GM23338 (cell line): ENCODE measurements at regions not wholly inside any gene's neighbourhood (a gene's known extent, or its start where the extent isn't known, plus 50 kb on each side); places are given as distances from the start of the nearest gene placed in this dataset.

Experiments
- ATAC-seq: fragments of 200-7000 bp; cut with Tn5 transposase; 3 replicates; pipeline ENCODE4 v1.9.1; 2020
- DNase-seq: peaks from one replicate; pipeline ENCODE4 v3.0.0-alpha.2; 2015; ENCODE audit warnings: low spot score
- H2AFZ ChIP-seq: fragments of 200-600 bp; sonication (generic); 2 replicates; pipeline ENCODE4 v1.8.0; 2016; ENCODE audit warnings: antibody characterized with exemption, mild to moderate bottlenecking, moderate library complexity
- H3F3A ChIP-seq: fragments of 200-600 bp; sonication (generic); replicated peaks from 2 replicates; pipeline ENCODE4 v1.8.0; 2017; ENCODE audit warnings: antibody characterized with exemption, mixed run types, low read depth
- H3K27ac ChIP-seq: fragments of 200-600 bp; sonication (generic); 2 replicates; pipeline ENCODE4 v1.6.1; 2016; ENCODE audit warnings: low read depth
- H3K27me3 ChIP-seq: fragments of 200-600 bp; sonication (generic); 2 replicates; pipeline ENCODE4 v1.8.0; 2016; ENCODE audit warnings: mild to moderate bottlenecking, mixed run types, moderate library complexity; ENCODE audit not compliant: insufficient read depth
- H3K36me3 ChIP-seq: fragments of 200-600 bp; sonication (generic); 2 replicates; pipeline ENCODE4 v1.8.0; 2016; ENCODE audit warnings: mild to moderate bottlenecking; ENCODE audit not compliant: insufficient read depth
- H3K4me1 ChIP-seq: fragments of 200-600 bp; sonication (generic); 2 replicates; pipeline ENCODE4 v1.8.0; 2016; ENCODE audit warnings: mild to moderate bottlenecking, moderate library complexity; ENCODE audit not compliant: insufficient read depth
- H3K4me2 ChIP-seq: fragments of 200-600 bp; sonication (generic); 2 replicates; pipeline ENCODE4 v1.7.1; 2017; ENCODE audit warnings: mixed run types
- H3K4me3 ChIP-seq: fragments of 200-600 bp; sonication (generic); 2 replicates; pipeline ENCODE4 v1.6.1; 2016; ENCODE audit warnings: mixed run types
- H3K79me2 ChIP-seq: fragments of 200-600 bp; sonication (generic); replicated peaks from 2 replicates; pipeline ENCODE4 v1.8.0; 2017; ENCODE audit warnings: mild to moderate bottlenecking; ENCODE audit not compliant: insufficient read depth
- H3K9me2 ChIP-seq: fragments of 200-600 bp; sonication (generic); 2 replicates; pipeline ENCODE4 v1.8.0; 2017; ENCODE audit not compliant: insufficient read depth
- H4K20me1 ChIP-seq: fragments of 200-600 bp; sonication (generic); replicated peaks from 2 replicates; pipeline ENCODE4 v1.8.0; 2017; ENCODE audit warnings: mild to moderate bottlenecking; ENCODE audit not compliant: insufficient read depth
- H3K27ac Mint-ChIP-seq: 2 replicates; pipeline ENCODE4 v1.8.0; 2020; ENCODE audit warnings: inconsistent platforms, mild to moderate bottlenecking, moderate library complexity, mixed read lengths
- H3K27me3 Mint-ChIP-seq: 3 replicates; pipeline ENCODE4 v1.8.0; 2022; ENCODE audit warnings: low read depth, mild to moderate bottlenecking, moderate library complexity, mixed read lengths, inconsistent platforms; ENCODE audit not compliant: insufficient read depth, poor library complexity
- H3K36me3 Mint-ChIP-seq: 3 replicates; pipeline ENCODE4 v1.8.0; 2021; ENCODE audit warnings: low read depth, mild to moderate bottlenecking, inconsistent platforms, moderate library complexity, mixed read lengths
- H3K4me1 Mint-ChIP-seq: 3 replicates; pipeline ENCODE4 v1.8.0; 2020; ENCODE audit warnings: mild to moderate bottlenecking, inconsistent platforms, mixed read lengths
- H3K4me3 Mint-ChIP-seq: 3 replicates; pipeline ENCODE4 v1.8.0; 2021; ENCODE audit warnings: moderate library complexity, mild to moderate bottlenecking, inconsistent platforms, mixed read lengths
- H3K9me3 Mint-ChIP-seq: 3 replicates; pipeline ENCODE4 v1.8.0; 2020; ENCODE audit warnings: moderate library complexity, mild to moderate bottlenecking, inconsistent platforms, mixed read lengths
- CREB1 ChIP-seq: fragments of 250-450 bp; sonication (Bioruptor Pico); IDR thresholded peaks from 2 replicates; pipeline ENCODE4 v1.5.0; 2020; ENCODE audit warnings: low read depth, mild to moderate bottlenecking, moderate library complexity
- ETS1 ChIP-seq: IDR thresholded peaks from 2 replicates; pipeline ENCODE4 v1.6.1; 2016; ENCODE audit warnings: antibody characterized with exemption
- EZH2 ChIP-seq: fragments of 200-600 bp; sonication (generic); IDR thresholded peaks from one replicate; pipeline ENCODE4 v1.8.0; 2017; ENCODE audit warnings: antibody characterized with exemption, mild to moderate bottlenecking, low read depth; ENCODE audit not compliant: unreplicated experiment
- EZH2phosphoT487 ChIP-seq: fragments of 200-600 bp; sonication (generic); IDR thresholded peaks from one replicate; pipeline ENCODE4 v1.8.1; 2018; ENCODE audit warnings: antibody characterized with exemption; ENCODE audit not compliant: unreplicated experiment
- REST ChIP-seq: IDR thresholded peaks from one replicate; pipeline ENCODE4 v1.6.1; 2018; ENCODE audit warnings: antibody characterized with exemption; ENCODE audit not compliant: unreplicated experiment
- ZNF114 ChIP-seq: fragments of 250-450 bp; sonication (Bioruptor Pico); IDR thresholded peaks from 2 replicates; pipeline ENCODE4 v1.5.0; 2020; ENCODE audit warnings: mild to moderate bottlenecking, moderate library complexity

- Histone ChIP-seq H3K4me3 (peak overlapping the region; percentile 75), H3K4me2 (peak overlapping the region; percentile 99), H3K9me2 (no peaks in the 10 kb centered on the region), H3F3A (peaks cover 20% of the 10 kb centered on the region), H3K4me1 (peaks cover 49% of the 10 kb centered on the region), H3K36me3 (no peaks in the 10 kb centered on the region), H4K20me1 (peaks cover 3% of the 10 kb centered on the region; the same call in 1 of the 2 replicates), H3K79me2 (no peaks in the 10 kb centered on the region), H3K27ac (no peak overlapping the region), H3K27me3 (peaks cover 100% of the 10 kb centered on the region), H2AFZ (no peak overlapping the region)
- H3K36me3 Mint-ChIP-seq: no peaks in the 10 kb centered on the region
- H3K9me3 Mint-ChIP-seq: peaks cover 7% of the 10 kb centered on the region; the same call in 2 of the 3 replicates
- peak overlapping the region; percentile 75 for H3K4me3 Mint-ChIP-seq
- TF ChIP-seq EZH2 (peak; percentile 65), REST (no peak)
- ATAC-seq (peak; percentile 20), DNase-seq (no peak)
- peaks cover 53% of the 10 kb centered on the region for H3K4me1 Mint-ChIP-seq
- no peak overlapping the region for H3K27ac Mint-ChIP-seq
- H3K27me3 Mint-ChIP-seq: peaks cover 80% of the 10 kb centered on the region
Measured at GRCh38 chr6:28816339-28816908, 107.4 kb downstream of the TRIM27 start.

- peaks cover 100% of the 10 kb centered on the region for H3K27me3 ChIP-seq
- H3K27ac Mint-ChIP-seq: no peak overlapping the region
Measured at GRCh38 chr6:28816909-28817807, 106.6 kb downstream of the TRIM27 start.

GRCh38 chr6:28817808-28818145 lies 106.0 kb downstream of the TRIM27 start:
- peaks cover 5% of the 10 kb centered on the region; the same call in 1 of the 3 replicates for H3K9me3 Mint-ChIP-seq
- peaks cover 74% of the 10 kb centered on the region for H3K27me3 Mint-ChIP-seq
- no peaks in the 10 kb centered on the region; the same call in 1 of the 2 replicates for H4K20me1 ChIP-seq
- peak overlapping the region; percentile 75 for H3K4me3 Mint-ChIP-seq
- H3K27me3 ChIP-seq: peaks cover 100% of the 10 kb centered on the region
- no peak overlapping the region for H3K27ac ChIP-seq
- no peaks in the 10 kb centered on the region for H3K9me2 ChIP-seq
- H3K27ac Mint-ChIP-seq: no peak overlapping the region
- H3K4me1 Mint-ChIP-seq: peaks cover 43% of the 10 kb centered on the region
- H2AFZ ChIP-seq: no peak overlapping the region
- peaks cover 38% of the 10 kb centered on the region for H3K4me1 ChIP-seq
- peak overlapping the region; percentile 99 for H3K4me2 ChIP-seq
- no peaks in the 10 kb centered on the region for H3K36me3 Mint-ChIP-seq
- H3K36me3 ChIP-seq: no peaks in the 10 kb centered on the region
- peak; percentile 23 for ATAC-seq
- peak overlapping the region; percentile 75 for H3K4me3 ChIP-seq
- no peak for DNase-seq
- no peaks in the 10 kb centered on the region for H3K79me2 ChIP-seq
- peaks cover 20% of the 10 kb centered on the region for H3F3A ChIP-seq
- TF ChIP-seq CREB1 (CRISPR knock-in tag) (no peak), ETS1 (no peak), EZH2 (no peak), ZNF114 (CRISPR knock-in tag) (no peak)

More at GRCh38 chr6:28816909-28817807, 106.6 kb downstream of the TRIM27 start:
- Histone ChIP-seq H3K27ac (no peak overlapping the region), H3F3A (peaks cover 20% of the 10 kb centered on the region), H2AFZ (no peak overlapping the region), H3K4me2 (peak overlapping the region; percentile 99), H3K4me3 (peak overlapping the region; percentile 75), H3K36me3 (no peaks in the 10 kb centered on the region), H4K20me1 (no peaks in the 10 kb centered on the region; the same call in 1 of the 2 replicates), H3K79me2 (no peaks in the 10 kb centered on the region), H3K9me2 (no peaks in the 10 kb centered on the region), H3K4me1 (peaks cover 44% of the 10 kb centered on the region)
- ATAC-seq (peak; percentile 65), DNase-seq (peak; percentile 68)
- Mint-ChIP-seq H3K4me1 (peaks cover 50% of the 10 kb centered on the region), H3K36me3 (no peaks in the 10 kb centered on the region), H3K9me3 (peaks cover 5% of the 10 kb centered on the region; the same call in 2 of the 3 replicates), H3K4me3 (peak overlapping the region; percentile 75), H3K27me3 (peaks cover 77% of the 10 kb centered on the region)
- TF ChIP-seq ZNF114 (CRISPR knock-in tag) (no peak), EZH2 (peak; percentile 64), EZH2phosphoT487 (peak; percentile 63)
